ENCODE measurements at regions not wholly inside any gene's neighbourhood (a gene's known extent, or its start where the extent isn't known, plus 50 kb on each side); places are given as distances from the start of the nearest gene placed in this dataset.

DNA sequence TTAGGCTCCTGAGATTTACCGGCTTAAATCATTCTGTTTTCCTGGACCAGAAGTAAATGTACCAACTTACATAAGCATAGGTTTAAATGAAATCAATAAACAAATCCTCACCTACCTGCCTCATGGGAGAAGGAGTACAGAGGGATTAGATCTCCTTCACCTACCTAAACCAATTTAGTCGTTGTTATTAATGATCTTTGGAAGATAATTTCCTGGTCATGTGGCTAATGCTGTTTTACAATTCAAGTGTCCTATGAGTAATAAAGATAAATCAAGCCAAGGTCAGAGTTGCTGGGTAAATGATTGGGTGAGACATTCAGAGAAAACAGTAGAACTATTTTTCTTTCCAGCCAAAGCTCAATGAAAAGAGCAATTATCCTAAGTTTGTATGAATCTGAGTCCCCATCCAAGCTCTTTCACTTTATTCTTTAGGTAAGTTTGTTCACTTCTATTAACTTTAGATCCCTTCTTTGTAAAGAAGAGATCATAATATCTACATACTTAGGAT, 423.0 kb upstream of the FAM241A start:
- no peaks in the 10 kb centered on the region for H3K27me3 ChIP-seq
- H3K27ac ChIP-seq, result no peak overlapping the region
- TF ChIP-seq, protein P1, sequence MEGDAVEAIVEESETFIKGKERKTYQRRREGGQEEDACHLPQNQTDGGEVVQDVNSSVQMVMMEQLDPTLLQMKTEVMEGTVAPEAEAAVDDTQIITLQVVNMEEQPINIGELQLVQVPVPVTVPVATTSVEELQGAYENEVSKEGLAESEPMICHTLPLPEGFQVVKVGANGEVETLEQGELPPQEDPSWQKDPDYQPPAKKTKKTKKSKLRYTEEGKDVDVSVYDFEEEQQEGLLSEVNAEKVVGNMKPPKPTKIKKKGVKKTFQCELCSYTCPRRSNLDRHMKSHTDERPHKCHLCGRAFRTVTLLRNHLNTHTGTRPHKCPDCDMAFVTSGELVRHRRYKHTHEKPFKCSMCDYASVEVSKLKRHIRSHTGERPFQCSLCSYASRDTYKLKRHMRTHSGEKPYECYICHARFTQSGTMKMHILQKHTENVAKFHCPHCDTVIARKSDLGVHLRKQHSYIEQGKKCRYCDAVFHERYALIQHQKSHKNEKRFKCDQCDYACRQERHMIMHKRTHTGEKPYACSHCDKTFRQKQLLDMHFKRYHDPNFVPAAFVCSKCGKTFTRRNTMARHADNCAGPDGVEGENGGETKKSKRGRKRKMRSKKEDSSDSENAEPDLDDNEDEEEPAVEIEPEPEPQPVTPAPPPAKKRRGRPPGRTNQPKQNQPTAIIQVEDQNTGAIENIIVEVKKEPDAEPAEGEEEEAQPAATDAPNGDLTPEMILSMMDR (IDR thresholded peaks at IDR 0.05), result no peak
- no peaks in the 10 kb centered on the region for H3K9me3 ChIP-seq
- H3K36me3 ChIP-seq, result no peaks in the 10 kb centered on the region
- no peak for DNase-seq (ENCODE audit: low spot score in 2 of 2)
- H3K4me3 ChIP-seq, result no peak overlapping the region
- H3K4me1 ChIP-seq, result no peaks in the 10 kb centered on the region
- intact Hi-C loops (cut with DNase I), result no loop called here

DNA sequence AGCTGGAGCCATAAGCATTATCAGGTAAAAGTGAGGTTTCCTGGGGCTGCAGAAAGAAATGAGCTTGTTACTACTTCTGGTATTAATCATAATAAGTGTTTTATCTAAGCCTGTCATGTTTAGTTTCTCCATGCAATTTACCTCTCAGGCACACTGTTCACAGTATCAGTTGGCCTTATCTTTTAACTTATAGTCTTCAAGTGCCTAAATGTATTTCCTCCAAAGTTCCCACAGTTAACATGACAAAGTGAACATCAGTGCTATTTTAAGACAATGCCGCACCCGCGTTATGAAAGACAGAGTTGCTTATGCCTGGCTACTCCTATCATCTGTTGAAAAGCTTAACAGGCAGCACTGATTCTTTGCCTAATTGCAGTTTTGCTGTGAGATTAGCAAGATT, 408.7 kb upstream of the FAM241A start:
- Histone ChIP-seq H3K27me3 (no peaks in the 10 kb centered on the region), H3K36me3 (no peaks in the 10 kb centered on the region), H3K4me1 (no peaks in the 10 kb centered on the region), H3K9me3 (no peaks in the 10 kb centered on the region), H3K27ac (no peak overlapping the region), H3K4me3 (no peak overlapping the region)
- intact Hi-C loops (cut with DNase I), result no loop called here
- TF ChIP-seq, protein P1 (IDR thresholded peaks at IDR 0.05), result no peak
- DNase-seq (ENCODE audit: low spot score in 2 of 2), result no peak

DNA sequence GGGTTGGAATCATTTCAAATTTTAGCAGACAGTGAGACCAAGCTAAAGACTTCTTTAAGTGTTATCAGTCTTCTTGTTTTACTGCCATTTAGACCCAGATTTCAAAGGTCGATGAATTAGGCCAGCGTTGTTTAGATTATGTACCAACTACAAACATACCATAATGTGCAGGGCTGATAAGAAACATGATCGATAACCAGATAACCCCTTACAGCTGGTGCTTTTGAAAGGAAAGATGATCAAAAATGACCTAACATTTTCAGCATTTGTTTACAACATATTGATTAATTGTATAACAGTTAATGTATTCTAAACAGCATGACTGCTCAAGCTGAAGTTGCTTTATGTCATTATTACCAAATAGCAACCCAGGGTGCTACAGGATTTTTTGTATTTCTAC, 400.4 kb upstream of the FAM241A start:
- Histone ChIP-seq H3K4me3 (no peak overlapping the region), H3K9me3 (no peaks in the 10 kb centered on the region), H3K27me3 (no peaks in the 10 kb centered on the region), H3K27ac (no peak overlapping the region), H3K36me3 (no peaks in the 10 kb centered on the region), H3K4me1 (no peaks in the 10 kb centered on the region)
- no peak for DNase-seq (ENCODE audit: low spot score in 2 of 2)
- intact Hi-C loops (cut with DNase I), result no loop called here
- TF ChIP-seq, protein P1 (IDR thresholded peaks at IDR 0.05), result no peak

DNA sequence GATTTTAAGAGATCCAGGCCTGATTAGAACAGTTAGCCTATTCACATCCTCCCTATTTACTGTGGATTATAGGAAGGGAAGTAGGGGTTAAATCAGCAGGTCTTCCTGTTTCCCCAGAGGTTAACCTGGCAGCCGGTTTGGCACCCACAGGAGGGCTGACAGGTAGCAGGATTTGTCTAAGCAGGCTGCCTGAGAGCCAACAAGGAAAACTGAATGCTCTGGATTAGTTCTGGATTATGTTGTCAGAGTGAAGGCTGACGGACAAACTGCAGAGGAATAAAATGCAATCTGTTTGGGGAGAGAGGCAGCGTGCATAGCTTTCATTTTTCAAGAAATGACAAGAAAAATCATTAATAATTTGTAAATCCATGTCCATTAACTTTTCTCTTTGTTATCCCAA, 397.1 kb upstream of the FAM241A start:
- TF ChIP-seq, protein P1 (IDR thresholded peaks at IDR 0.05), result no peak

DNA sequence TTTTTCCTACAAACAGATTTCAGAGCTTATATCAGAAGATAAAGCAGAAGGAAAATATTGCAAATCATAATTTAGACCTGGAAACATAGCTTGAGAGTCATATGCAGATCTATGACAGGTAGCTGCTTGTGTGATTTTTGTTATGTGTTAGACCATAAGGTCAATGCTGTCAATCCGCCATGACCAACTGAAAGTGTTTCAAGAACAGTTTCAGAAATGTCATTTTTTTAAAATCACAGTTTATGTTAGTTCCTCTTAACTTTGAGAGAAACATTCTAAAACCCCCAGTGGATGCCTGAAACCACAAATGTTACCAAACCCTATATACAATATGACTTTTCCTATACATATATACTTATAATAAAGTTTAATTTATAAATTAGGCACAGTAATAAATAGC, 391.3 kb upstream of the FAM241A start:
- Histone ChIP-seq H3K27ac (no peak overlapping the region), H3K4me3 (no peak overlapping the region), H3K27me3 (no peaks in the 10 kb centered on the region), H3K4me1 (no peaks in the 10 kb centered on the region), H3K36me3 (no peaks in the 10 kb centered on the region), H3K9me3 (no peaks in the 10 kb centered on the region)
- intact Hi-C loops (cut with DNase I), result no loop called here
- TF ChIP-seq, protein P1 (IDR thresholded peaks at IDR 0.05), result no peak
- no peak for DNase-seq (ENCODE audit: low spot score in 2 of 2)

More for the DNA sequence above, 397.1 kb upstream of the FAM241A start:
- no peak for DNase-seq (ENCODE audit: low spot score in 2 of 2)
- intact Hi-C loops (cut with DNase I), result no loop called here
- no peak overlapping the region for H3K27ac ChIP-seq
- no peaks in the 10 kb centered on the region for H3K4me1 ChIP-seq
- H3K4me3 ChIP-seq, result no peak overlapping the region
- no peaks in the 10 kb centered on the region for H3K9me3 ChIP-seq
- no peaks in the 10 kb centered on the region for H3K27me3 ChIP-seq
- no peaks in the 10 kb centered on the region for H3K36me3 ChIP-seq

DNA sequence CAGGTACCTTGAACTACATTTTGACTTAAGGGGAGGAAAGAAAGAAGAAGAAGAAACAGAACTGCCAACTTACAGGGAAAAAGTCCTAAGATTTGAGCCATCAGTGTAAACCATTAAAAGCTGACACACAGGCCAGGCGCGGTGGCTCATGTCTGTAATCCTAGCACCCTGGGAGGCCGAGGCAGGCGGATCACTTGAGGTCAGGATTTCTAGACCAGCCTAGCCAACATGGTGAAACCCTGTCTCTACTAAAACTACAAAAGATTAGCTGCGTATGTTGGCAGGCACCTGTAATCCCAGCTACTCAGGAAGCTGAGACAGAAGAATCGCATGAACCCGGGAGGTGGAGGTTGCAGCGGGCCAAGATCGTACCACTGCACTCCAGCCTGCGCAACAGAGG, 389.7 kb upstream of the FAM241A start:
- H3K27ac ChIP-seq, result no peak overlapping the region

More for the DNA sequence above, 389.7 kb upstream of the FAM241A start:
- Histone ChIP-seq H3K27me3 (no peaks in the 10 kb centered on the region), H3K4me3 (no peak overlapping the region), H3K9me3 (no peaks in the 10 kb centered on the region), H3K4me1 (no peaks in the 10 kb centered on the region), H3K36me3 (no peaks in the 10 kb centered on the region)
- intact Hi-C loops (cut with DNase I), result no loop called here
- TF ChIP-seq, protein P1 (IDR thresholded peaks at IDR 0.05), result no peak
- DNase-seq (ENCODE audit: low spot score in 2 of 2), result no peak
